Loucy (cell line): ENCODE measurements at regions not wholly inside any gene's neighbourhood (a gene's known extent, or its start where the extent isn't known, plus 50 kb on each side); places are given as distances from the start of the nearest gene placed in this dataset.

ENCODE experiments used
- EZH2phosphoT487 ChIP-seq: fragments of 200-600 bp; IDR thresholded peaks from 2 replicates; pipeline ENCODE4 v1.6.1; 2018; ENCODE audit warnings: antibody characterized with exemption, mild to moderate bottlenecking, moderate library complexity, borderline replicate concordance
- TF ChIP-seq, protein P1 (sequence below): fragments of 200-600 bp; sonication (generic); conservative IDR thresholded peaks from 2 replicates; pipeline ENCODE4 v1.5.1; 2014; ENCODE audit warnings: mild to moderate bottlenecking, antibody characterized with exemption, low read length

DNA sequence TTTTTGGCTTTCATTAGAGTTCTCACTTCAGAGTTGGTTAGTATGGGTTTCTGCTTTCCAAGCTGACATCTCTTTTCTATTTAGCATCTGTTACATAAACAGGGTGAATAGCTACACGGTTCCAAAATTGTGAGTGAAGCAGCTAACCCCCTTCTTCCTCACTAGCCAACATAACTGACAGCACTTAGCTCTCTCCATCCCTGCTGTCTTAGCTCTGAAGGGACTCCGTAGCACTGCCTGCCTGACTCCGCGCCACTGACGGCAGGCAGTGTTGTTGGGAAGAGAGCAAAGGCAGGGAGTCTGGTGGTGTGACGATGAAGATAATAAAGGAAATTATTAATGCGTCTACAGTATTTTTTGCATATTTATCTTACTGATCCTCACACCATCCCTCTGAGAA, 247.0 kb downstream of the PTBP2 start:
- TF ChIP-seq, protein P1, sequence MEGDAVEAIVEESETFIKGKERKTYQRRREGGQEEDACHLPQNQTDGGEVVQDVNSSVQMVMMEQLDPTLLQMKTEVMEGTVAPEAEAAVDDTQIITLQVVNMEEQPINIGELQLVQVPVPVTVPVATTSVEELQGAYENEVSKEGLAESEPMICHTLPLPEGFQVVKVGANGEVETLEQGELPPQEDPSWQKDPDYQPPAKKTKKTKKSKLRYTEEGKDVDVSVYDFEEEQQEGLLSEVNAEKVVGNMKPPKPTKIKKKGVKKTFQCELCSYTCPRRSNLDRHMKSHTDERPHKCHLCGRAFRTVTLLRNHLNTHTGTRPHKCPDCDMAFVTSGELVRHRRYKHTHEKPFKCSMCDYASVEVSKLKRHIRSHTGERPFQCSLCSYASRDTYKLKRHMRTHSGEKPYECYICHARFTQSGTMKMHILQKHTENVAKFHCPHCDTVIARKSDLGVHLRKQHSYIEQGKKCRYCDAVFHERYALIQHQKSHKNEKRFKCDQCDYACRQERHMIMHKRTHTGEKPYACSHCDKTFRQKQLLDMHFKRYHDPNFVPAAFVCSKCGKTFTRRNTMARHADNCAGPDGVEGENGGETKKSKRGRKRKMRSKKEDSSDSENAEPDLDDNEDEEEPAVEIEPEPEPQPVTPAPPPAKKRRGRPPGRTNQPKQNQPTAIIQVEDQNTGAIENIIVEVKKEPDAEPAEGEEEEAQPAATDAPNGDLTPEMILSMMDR, result no peak
- no peak for TF ChIP-seq EZH2phosphoT487
